ENCODE measurements at regions not wholly inside any gene's neighbourhood (a gene's known extent, or its start where the extent isn't known, plus 50 kb on each side); places are given as distances from the start of the nearest gene placed in this dataset.
"Not testable (repeated sequence)": the region's sequence is repeated elsewhere in the genome, so short reads cannot be mapped to it uniquely, and the experiment has no call there.

- H3K36me3 ChIP-seq (ENCODE audit: control insufficient read depth, insufficient read depth, low read length): no peaks in the 10 kb centered on the region
- no peaks in the 10 kb centered on the region for H3K9me3 ChIP-seq (ENCODE audit: control insufficient read depth, insufficient read depth, low read length)
- H3K9ac ChIP-seq (ENCODE audit: low read depth, low read length): no peak overlapping the region
- H3K27me3 ChIP-seq (ENCODE audit: control insufficient read depth, insufficient read depth, low read length): no peaks in the 10 kb centered on the region
- H3K4me1 ChIP-seq (ENCODE audit: control insufficient read depth, insufficient read depth, low read length): no peaks in the 10 kb centered on the region
- H3K4me3 ChIP-seq (ENCODE audit: low read depth, low read length): no peak overlapping the region
Observed at GRCh38 chr14:56046996-56047395, 71.2 kb upstream of the PELI2 start.

- H3K27me3 ChIP-seq (ENCODE audit: control insufficient read depth, insufficient read depth, low read length): no peaks in the 10 kb centered on the region
- H3K4me1 ChIP-seq (ENCODE audit: control insufficient read depth, insufficient read depth, low read length): no peaks in the 10 kb centered on the region
- H3K9me3 ChIP-seq (ENCODE audit: control insufficient read depth, insufficient read depth, low read length): no peaks in the 10 kb centered on the region
- no peaks in the 10 kb centered on the region for H3K36me3 ChIP-seq (ENCODE audit: control insufficient read depth, insufficient read depth, low read length)
- no peak overlapping the region for H3K9ac ChIP-seq (ENCODE audit: low read depth, low read length)
- H3K4me3 ChIP-seq (ENCODE audit: low read depth, low read length): no peak overlapping the region
Observed at GRCh38 chr14:56049536-56049935, 68.7 kb upstream of the PELI2 start.

- peaks cover 4% of the 10 kb centered on the region for H3K4me1 ChIP-seq (ENCODE audit: control insufficient read depth, insufficient read depth, low read length)
- no peaks in the 10 kb centered on the region for H3K27me3 ChIP-seq (ENCODE audit: control insufficient read depth, insufficient read depth, low read length)
- no peak overlapping the region for H3K9ac ChIP-seq (ENCODE audit: low read depth, low read length)
- H3K4me3 ChIP-seq (ENCODE audit: low read depth, low read length): no peak overlapping the region
- no peaks in the 10 kb centered on the region for H3K9me3 ChIP-seq (ENCODE audit: control insufficient read depth, insufficient read depth, low read length)
- no peaks in the 10 kb centered on the region for H3K36me3 ChIP-seq (ENCODE audit: control insufficient read depth, insufficient read depth, low read length)
Observed at GRCh38 chr14:56055511-56055910, 62.7 kb upstream of the PELI2 start.

GRCh38 chr14:56056031-56056430, 62.2 kb upstream of the PELI2 start:
- no peaks in the 10 kb centered on the region for H3K27me3 ChIP-seq (ENCODE audit: control insufficient read depth, insufficient read depth, low read length)
- no peak overlapping the region for H3K9ac ChIP-seq (ENCODE audit: low read depth, low read length)
- no peaks in the 10 kb centered on the region for H3K36me3 ChIP-seq (ENCODE audit: control insufficient read depth, insufficient read depth, low read length)
- H3K4me1 ChIP-seq (ENCODE audit: control insufficient read depth, insufficient read depth, low read length): peaks cover 4% of the 10 kb centered on the region
- H3K4me3 ChIP-seq (ENCODE audit: low read depth, low read length): no peak overlapping the region
- no peaks in the 10 kb centered on the region for H3K9me3 ChIP-seq (ENCODE audit: control insufficient read depth, insufficient read depth, low read length)

- no peaks in the 10 kb centered on the region for H3K9me3 ChIP-seq (ENCODE audit: control insufficient read depth, insufficient read depth, low read length)
- no peak overlapping the region for H3K9ac ChIP-seq (ENCODE audit: low read depth, low read length)
- no peaks in the 10 kb centered on the region for H3K27me3 ChIP-seq (ENCODE audit: control insufficient read depth, insufficient read depth, low read length)
- no peaks in the 10 kb centered on the region for H3K36me3 ChIP-seq (ENCODE audit: control insufficient read depth, insufficient read depth, low read length)
- H3K4me3 ChIP-seq (ENCODE audit: low read depth, low read length): no peak overlapping the region
- peaks cover 4% of the 10 kb centered on the region for H3K4me1 ChIP-seq (ENCODE audit: control insufficient read depth, insufficient read depth, low read length)
Observed at GRCh38 chr14:56057071-56057741, 61.0 kb upstream of the PELI2 start.

GRCh38 chr14:56057767-56058166, 60.4 kb upstream of the PELI2 start:
- no peaks in the 10 kb centered on the region for H3K9me3 ChIP-seq (ENCODE audit: control insufficient read depth, insufficient read depth, low read length)
- H3K4me3 ChIP-seq (ENCODE audit: low read depth, low read length): no peak overlapping the region
- H3K27me3 ChIP-seq (ENCODE audit: control insufficient read depth, insufficient read depth, low read length): no peaks in the 10 kb centered on the region
- H3K36me3 ChIP-seq (ENCODE audit: control insufficient read depth, insufficient read depth, low read length): no peaks in the 10 kb centered on the region
- no peak overlapping the region for H3K9ac ChIP-seq (ENCODE audit: low read depth, low read length)
- peaks cover 4% of the 10 kb centered on the region for H3K4me1 ChIP-seq (ENCODE audit: control insufficient read depth, insufficient read depth, low read length)

GRCh38 chr14:56059054-56059453, 59.2 kb upstream of the PELI2 start:
- Histone ChIP-seq H3K9ac (ENCODE audit: low read depth, low read length) (no peak overlapping the region), H3K4me3 (ENCODE audit: low read depth, low read length) (no peak overlapping the region), H3K36me3 (ENCODE audit: control insufficient read depth, insufficient read depth, low read length) (no peaks in the 10 kb centered on the region), H3K9me3 (ENCODE audit: control insufficient read depth, insufficient read depth, low read length) (no peaks in the 10 kb centered on the region), H3K27me3 (ENCODE audit: control insufficient read depth, insufficient read depth, low read length) (no peaks in the 10 kb centered on the region), H3K4me1 (ENCODE audit: control insufficient read depth, insufficient read depth, low read length) (peaks cover 4% of the 10 kb centered on the region)

GRCh38 chr14:56061051-56061450, 57.2 kb upstream of the PELI2 start:
- Histone ChIP-seq H3K4me1 (ENCODE audit: control insufficient read depth, insufficient read depth, low read length) (peaks cover 4% of the 10 kb centered on the region), H3K9ac (ENCODE audit: low read depth, low read length) (no peak overlapping the region)

GRCh38 chr14:56063131-56063530, 55.1 kb upstream of the PELI2 start:
- Histone ChIP-seq H3K4me3 (ENCODE audit: low read depth, low read length) (no peak overlapping the region), H3K4me1 (ENCODE audit: control insufficient read depth, insufficient read depth, low read length) (no peaks in the 10 kb centered on the region), H3K36me3 (ENCODE audit: control insufficient read depth, insufficient read depth, low read length) (no peaks in the 10 kb centered on the region), H3K9me3 (ENCODE audit: control insufficient read depth, insufficient read depth, low read length) (no peaks in the 10 kb centered on the region), H3K9ac (ENCODE audit: low read depth, low read length) (no peak overlapping the region), H3K27me3 (ENCODE audit: control insufficient read depth, insufficient read depth, low read length) (no peaks in the 10 kb centered on the region)

More at GRCh38 chr14:56061051-56061450, 57.2 kb upstream of the PELI2 start:
- H3K4me3 ChIP-seq (ENCODE audit: low read depth, low read length): no peak overlapping the region
- H3K27me3 ChIP-seq (ENCODE audit: control insufficient read depth, insufficient read depth, low read length): no peaks in the 10 kb centered on the region
- no peaks in the 10 kb centered on the region for H3K36me3 ChIP-seq (ENCODE audit: control insufficient read depth, insufficient read depth, low read length)
- H3K9me3 ChIP-seq (ENCODE audit: control insufficient read depth, insufficient read depth, low read length): no peaks in the 10 kb centered on the region

GRCh38 chr14:56064513-56064912, 53.7 kb upstream of the PELI2 start:
- Histone ChIP-seq H3K9me3 (ENCODE audit: control insufficient read depth, insufficient read depth, low read length) (no peaks in the 10 kb centered on the region), H3K36me3 (ENCODE audit: control insufficient read depth, insufficient read depth, low read length) (no peaks in the 10 kb centered on the region), H3K4me3 (ENCODE audit: low read depth, low read length) (no peak overlapping the region), H3K4me1 (ENCODE audit: control insufficient read depth, insufficient read depth, low read length) (no peaks in the 10 kb centered on the region), H3K9ac (ENCODE audit: low read depth, low read length) (no peak overlapping the region), H3K27me3 (ENCODE audit: control insufficient read depth, insufficient read depth, low read length) (no peaks in the 10 kb centered on the region)

- H3K27me3 ChIP-seq (ENCODE audit: control insufficient read depth, insufficient read depth, low read length); H3K9me3 ChIP-seq (ENCODE audit: control insufficient read depth, insufficient read depth, low read length); H3K36me3 ChIP-seq (ENCODE audit: control insufficient read depth, insufficient read depth, low read length); H3K4me1 ChIP-seq (ENCODE audit: control insufficient read depth, insufficient read depth, low read length); H3K9ac ChIP-seq (ENCODE audit: low read depth, low read length); H3K4me3 ChIP-seq (ENCODE audit: low read depth, low read length): not testable (repeated sequence)
Observed at GRCh38 chr14:56065199-56065598, 53.0 kb upstream of the PELI2 start.

- Histone ChIP-seq H3K27me3 (ENCODE audit: control insufficient read depth, insufficient read depth, low read length) (no peaks in the 10 kb centered on the region), H3K4me1 (ENCODE audit: control insufficient read depth, insufficient read depth, low read length) (no peaks in the 10 kb centered on the region), H3K4me3 (ENCODE audit: low read depth, low read length) (no peak overlapping the region), H3K9me3 (ENCODE audit: control insufficient read depth, insufficient read depth, low read length) (no peaks in the 10 kb centered on the region), H3K36me3 (ENCODE audit: control insufficient read depth, insufficient read depth, low read length) (no peaks in the 10 kb centered on the region), H3K9ac (ENCODE audit: low read depth, low read length) (no peak overlapping the region)
Observed at GRCh38 chr14:56065621-56066290, 52.5 kb upstream of the PELI2 start.

Measured in iPS-15b (cell line).